Activated CD4-positive, alpha-beta T cell treated with anti-CD3 and anti-CD28 coated beads, Interleukin-2, amount 10 ng/mL, durations not matched to agents 7 days and 5 days (primary cell): ENCODE measurements at regions not wholly inside any gene's neighbourhood (a gene's known extent, or its start where the extent isn't known, plus 50 kb on each side); places are given as distances from the start of the nearest gene placed in this dataset.
"Not testable (repeated sequence)": the region's sequence is repeated elsewhere in the genome, so short reads cannot be mapped to it uniquely, and the experiment has no call there.

Experiments used
- CTCF ChIA-PET: fragments of 350-600 bp; sonication (Branson Sonifier 250); formaldehyde crosslinking; loops from one replicate; lab custom pipeline; 2021; ENCODE audit warnings: antibody characterized with exemption; lab: Charles Lee
- POLR2A ChIA-PET: fragments of 350-600 bp; sonication (Branson Sonifier 250); formaldehyde crosslinking; loops from one replicate; lab custom pipeline; 2021; ENCODE audit warnings: antibody characterized with exemption; lab: Charles Lee
- DNase-seq: peaks from one replicate; pipeline ENCODE4 v3.0.0-alpha.2; 2020
- H3K27ac Mint-ChIP-seq: one replicate; pipeline ENCODE4 v1.8.0; 2021; ENCODE audit warnings: mild to moderate bottlenecking, moderate library complexity, mixed read lengths
- H3K27me3 Mint-ChIP-seq: one replicate; pipeline ENCODE4 v1.8.0; 2021; ENCODE audit warnings: mixed read lengths
- H3K36me3 Mint-ChIP-seq: one replicate; pipeline ENCODE4 v1.8.0; 2021; ENCODE audit warnings: low read depth, mixed read lengths
- H3K4me1 Mint-ChIP-seq: one replicate; pipeline ENCODE4 v1.8.0; 2021; ENCODE audit warnings: mixed read lengths
- H3K4me3 Mint-ChIP-seq: one replicate; pipeline ENCODE4 v1.8.0; 2021; ENCODE audit warnings: mild to moderate bottlenecking, moderate library complexity, mixed read lengths
- H3K9me3 Mint-ChIP-seq: one replicate; pipeline ENCODE4 v1.8.0; 2021; ENCODE audit warnings: mixed read lengths

DNA sequence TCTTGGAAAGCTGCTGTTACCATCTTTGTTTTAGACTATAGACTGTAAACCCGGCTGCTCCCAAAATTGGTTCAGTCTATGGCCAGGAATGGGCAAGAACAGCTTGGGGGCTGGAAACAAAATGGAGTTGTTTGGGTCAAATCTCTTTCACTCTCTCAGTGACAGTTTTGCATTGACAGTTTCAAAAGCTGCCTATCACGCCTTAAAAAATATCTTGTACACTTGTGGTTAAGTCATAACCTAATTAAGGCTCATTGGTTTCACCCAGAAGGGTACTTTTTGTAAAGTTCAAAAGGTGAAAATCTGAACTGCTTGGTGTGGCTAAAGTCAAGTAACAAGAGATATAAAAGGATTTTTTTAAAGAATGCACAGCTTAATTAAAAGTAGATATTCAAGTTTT is 76.1 kb upstream of the PRL start:
- CTCF ChIA-PET = no interaction called here

DNA sequence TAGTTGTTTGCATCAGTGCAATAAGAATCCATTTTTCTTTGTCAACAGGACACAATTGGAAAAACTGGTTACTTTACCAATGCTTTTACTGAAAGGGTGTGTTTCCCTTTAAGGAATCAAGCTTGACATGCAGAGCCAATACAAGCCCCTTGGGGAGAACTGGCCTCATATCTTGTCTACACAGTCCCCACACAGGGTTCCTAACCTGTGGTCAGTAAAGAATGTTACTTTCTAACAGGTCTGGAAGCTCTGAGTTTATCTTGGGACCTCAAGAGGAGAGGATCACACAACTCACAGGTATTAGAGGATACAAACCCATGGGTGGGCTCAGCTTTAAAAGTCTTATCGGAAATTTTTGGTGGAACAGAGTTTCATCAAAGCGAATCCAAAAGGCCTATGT is 78.1 kb upstream of the PRL start:
- H3K9me3 Mint-ChIP-seq, DNase-seq, CTCF ChIA-PET, H3K27me3 Mint-ChIP-seq, H3K4me1 Mint-ChIP-seq, H3K36me3 Mint-ChIP-seq, POLR2A ChIA-PET, H3K27ac Mint-ChIP-seq, H3K4me3 Mint-ChIP-seq: not testable (repeated sequence)

More for the DNA sequence above, 76.1 kb upstream of the PRL start:
- POLR2A ChIA-PET = no interaction called here
- Mint-ChIP-seq H3K4me3 (no peak overlapping the region), H3K4me1 (no peaks in the 10 kb centered on the region), H3K9me3 (peaks cover 6% of the 10 kb centered on the region), H3K36me3 (no peaks in the 10 kb centered on the region), H3K27ac (no peak overlapping the region), H3K27me3 (no peaks in the 10 kb centered on the region)
- DNase-seq = no peak

DNA sequence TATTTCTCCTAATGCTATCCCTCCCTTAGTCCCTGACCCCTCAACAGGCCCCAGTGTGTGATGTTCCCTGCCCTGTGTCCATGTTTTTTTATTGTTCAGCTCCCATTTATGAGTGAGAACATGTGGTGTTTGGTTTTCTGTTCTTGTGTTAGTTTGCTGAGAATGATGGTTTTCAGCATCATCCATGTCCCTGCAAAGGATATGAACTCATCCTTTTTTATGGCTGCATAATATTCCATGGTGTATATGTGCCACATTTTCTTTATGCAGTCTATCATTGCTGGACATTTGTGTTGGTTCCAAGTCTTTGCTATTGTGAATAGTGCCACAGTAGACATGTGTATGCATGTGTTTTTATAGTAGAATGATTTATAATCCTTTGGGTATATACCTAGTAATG is 79.5 kb upstream of the PRL start:
- H3K27ac Mint-ChIP-seq, CTCF ChIA-PET, POLR2A ChIA-PET, H3K27me3 Mint-ChIP-seq, H3K36me3 Mint-ChIP-seq, DNase-seq, H3K4me3 Mint-ChIP-seq, H3K9me3 Mint-ChIP-seq, H3K4me1 Mint-ChIP-seq: not testable (repeated sequence)

DNA sequence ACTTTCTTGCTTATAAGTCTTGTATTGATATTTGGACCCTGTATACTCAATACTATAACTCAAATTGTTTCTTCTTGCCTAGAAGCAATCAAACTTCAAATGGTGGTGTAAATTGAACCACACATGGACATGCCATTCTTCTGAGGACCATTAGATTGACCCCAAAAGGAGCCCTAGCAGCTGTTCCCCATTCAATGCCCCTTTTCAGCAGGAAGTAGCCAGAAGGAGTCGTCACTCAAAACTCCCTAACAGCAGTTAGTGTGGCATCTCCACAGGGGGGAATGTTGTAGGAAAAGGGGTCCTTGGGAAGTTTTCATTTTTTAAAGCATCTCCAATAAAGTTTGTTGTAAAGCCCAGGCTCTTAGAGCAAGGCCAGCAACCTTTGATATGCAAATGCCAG is 81.7 kb upstream of the PRL start:
- DNase-seq, H3K4me1 Mint-ChIP-seq, H3K9me3 Mint-ChIP-seq, H3K27ac Mint-ChIP-seq, H3K27me3 Mint-ChIP-seq, H3K36me3 Mint-ChIP-seq, CTCF ChIA-PET, H3K4me3 Mint-ChIP-seq, POLR2A ChIA-PET: not testable (repeated sequence)

DNA sequence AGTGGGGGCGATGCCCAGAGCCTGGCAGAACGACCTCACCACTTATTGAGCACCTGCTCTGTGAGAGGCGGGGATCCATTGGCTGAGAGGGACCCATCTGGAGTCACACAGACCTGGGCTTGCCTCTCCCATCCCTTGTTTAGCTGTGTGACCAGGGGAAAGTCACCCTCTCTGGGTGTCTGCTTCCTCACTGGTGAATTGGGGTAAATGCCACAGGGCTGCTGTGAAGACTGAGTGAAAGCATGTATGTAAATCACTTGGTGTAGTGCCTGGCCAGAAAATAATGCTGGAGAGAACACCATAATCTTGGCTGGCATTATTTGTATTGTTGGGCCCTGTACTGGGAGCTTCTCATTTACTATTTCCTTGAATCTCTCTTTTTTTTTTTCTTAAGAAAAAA is 83.4 kb upstream of the PRL start:
- DNase-seq = no peak
- Mint-ChIP-seq H3K36me3 (no peaks in the 10 kb centered on the region), H3K4me3 (no peak overlapping the region), H3K9me3 (peaks cover 6% of the 10 kb centered on the region), H3K4me1 (no peaks in the 10 kb centered on the region), H3K27me3 (no peaks in the 10 kb centered on the region), H3K27ac (no peak overlapping the region)
- POLR2A ChIA-PET = no interaction called here
- CTCF ChIA-PET = no interaction called here

DNA sequence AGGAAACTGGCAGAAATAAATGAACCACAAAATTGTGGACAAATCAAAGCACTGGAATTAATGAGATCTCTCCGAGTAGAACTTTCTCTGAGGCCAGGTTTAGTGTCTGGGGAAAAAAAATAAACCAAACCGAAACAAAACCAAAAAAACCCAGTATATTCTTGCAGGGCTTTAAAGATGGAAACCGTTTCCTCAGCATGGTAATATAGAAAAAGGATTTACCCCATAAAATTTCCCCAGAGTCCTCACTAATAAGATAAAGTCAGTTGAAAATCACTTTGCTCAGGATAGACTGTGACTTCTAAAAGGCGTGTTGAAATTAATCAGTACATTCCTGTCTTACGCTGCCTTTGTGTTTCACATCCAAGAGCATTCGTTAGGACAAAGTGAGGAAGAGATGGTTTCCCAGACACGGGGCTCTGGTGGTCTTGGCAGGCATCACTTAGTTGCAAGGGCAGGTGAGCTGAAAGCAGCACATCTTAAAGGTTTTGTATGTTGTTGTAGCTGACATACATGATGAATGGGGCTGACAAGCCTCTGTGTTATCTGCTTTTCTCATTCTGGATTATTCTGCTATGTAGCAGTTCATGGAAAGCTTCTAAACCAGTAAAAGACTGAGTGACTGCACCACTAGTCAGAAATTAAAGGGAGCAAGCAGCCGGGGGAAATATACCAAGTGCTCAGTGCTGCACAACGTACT is 85.2 kb upstream of the PRL start:
- Mint-ChIP-seq H3K27ac (no peak overlapping the region), H3K4me1 (no peaks in the 10 kb centered on the region), H3K27me3 (no peaks in the 10 kb centered on the region), H3K9me3 (peaks cover 6% of the 10 kb centered on the region), H3K36me3 (no peaks in the 10 kb centered on the region), H3K4me3 (no peak overlapping the region)
- POLR2A ChIA-PET = no interaction called here
- DNase-seq = no peak
- CTCF ChIA-PET = no interaction called here

DNA sequence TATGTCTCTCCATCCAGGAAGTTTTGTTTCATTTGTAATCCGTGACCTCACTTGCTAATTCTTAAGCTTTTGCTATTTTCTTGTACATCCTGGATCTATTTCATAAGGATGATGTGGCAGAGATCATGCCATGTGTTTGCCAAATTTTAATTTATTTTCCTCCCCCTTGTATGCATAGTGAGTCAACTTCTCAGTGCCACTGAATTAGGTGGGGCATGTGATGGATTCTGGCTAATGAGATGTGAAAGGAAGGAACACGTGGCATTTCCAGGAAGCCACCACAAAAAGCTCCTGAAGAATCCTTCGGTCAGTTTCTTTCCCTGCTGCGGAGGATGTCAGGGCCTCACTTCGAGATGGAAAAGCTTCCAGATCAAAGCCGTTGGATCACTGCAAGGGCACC is 86.2 kb upstream of the PRL start:
- ChIA-PET CTCF (interaction anchor here (0.5 kb wide), 1 partner anchor 1164 kb away, joined by 3 read pairs; no protein-coding TSS in a partner anchor), POLR2A (no interaction called here)
- Mint-ChIP-seq H3K9me3 (no peaks in the 10 kb centered on the region), H3K27ac (no peak overlapping the region), H3K4me3 (no peak overlapping the region), H3K4me1 (no peaks in the 10 kb centered on the region), H3K36me3 (no peaks in the 10 kb centered on the region), H3K27me3 (no peaks in the 10 kb centered on the region)
- no peak for DNase-seq

DNA sequence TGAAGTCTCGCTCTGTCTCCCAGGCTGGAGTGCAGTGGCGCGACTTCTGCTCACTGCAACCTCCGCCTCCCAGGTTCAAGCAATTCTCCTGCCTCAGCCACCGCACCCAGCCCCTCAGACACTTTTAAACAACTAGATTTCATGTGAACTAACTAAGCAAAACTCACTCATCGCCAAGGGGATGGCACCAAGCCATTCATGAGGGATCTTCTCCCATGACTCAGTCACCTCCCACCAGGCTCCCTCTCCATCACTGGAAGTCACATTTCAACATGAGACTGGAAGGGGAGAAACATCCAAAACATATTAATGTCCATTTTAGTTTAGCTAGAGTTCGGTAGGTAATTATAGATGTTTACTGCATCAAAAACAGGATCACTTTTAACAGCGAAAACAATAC is 95.9 kb upstream of the PRL start:
- Mint-ChIP-seq H3K4me3 (no peak overlapping the region), H3K27me3 (no peaks in the 10 kb centered on the region), H3K36me3 (no peaks in the 10 kb centered on the region), H3K9me3 (peaks cover 4% of the 10 kb centered on the region), H3K4me1 (no peaks in the 10 kb centered on the region), H3K27ac (no peak overlapping the region)
- ChIA-PET CTCF (no interaction called here), POLR2A (no interaction called here)
- DNase-seq = no peak

DNA sequence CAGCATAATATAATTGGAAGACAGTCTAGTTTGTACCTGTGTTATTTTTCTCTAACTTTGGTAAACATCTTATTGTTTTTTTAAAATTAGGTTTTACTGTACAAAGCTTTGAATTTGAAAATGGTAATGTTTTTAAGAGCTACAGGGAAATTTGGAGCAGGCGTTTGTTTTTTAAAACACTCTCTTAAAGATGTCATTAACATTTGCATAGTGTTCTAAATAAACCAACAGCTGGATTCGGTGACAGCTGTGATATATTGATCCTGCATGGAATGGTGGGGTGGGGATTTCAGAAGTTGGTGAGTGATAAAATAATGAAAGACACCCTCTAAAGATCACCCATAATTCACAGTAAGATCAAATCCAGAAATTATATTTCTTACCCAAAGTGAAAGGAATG is 97.9 kb upstream of the PRL start:
- H3K9me3 Mint-ChIP-seq = peaks cover 2% of the 10 kb centered on the region
- ChIA-PET CTCF (no interaction called here), POLR2A (no interaction called here)
- no peaks in the 10 kb centered on the region for H3K4me1 Mint-ChIP-seq
- no peaks in the 10 kb centered on the region for H3K27me3 Mint-ChIP-seq
- no peak overlapping the region for H3K4me3 Mint-ChIP-seq
- no peak for DNase-seq
- H3K27ac Mint-ChIP-seq = no peak overlapping the region
- H3K36me3 Mint-ChIP-seq = no peaks in the 10 kb centered on the region

DNA sequence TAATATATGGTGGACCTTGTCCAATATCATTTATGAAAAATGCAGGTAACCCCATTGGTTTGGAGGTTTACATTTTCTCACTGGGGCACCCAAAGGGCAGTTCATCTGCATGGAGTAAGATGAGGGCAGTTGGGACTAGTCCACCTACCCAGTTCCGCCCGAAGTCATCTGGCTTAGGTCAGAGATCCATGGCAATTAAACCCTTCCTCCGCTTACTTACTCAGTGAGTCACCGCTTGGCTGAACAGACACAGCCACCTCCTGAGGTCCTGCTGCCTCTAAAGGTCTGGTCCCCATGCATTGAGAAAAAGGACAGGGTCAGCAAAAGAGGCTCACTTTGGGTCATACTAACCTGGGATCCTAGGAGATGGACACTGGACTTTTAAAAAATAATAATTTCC is 102.9 kb upstream of the PRL start:
- Mint-ChIP-seq H3K36me3 (no peaks in the 10 kb centered on the region), H3K9me3 (no peaks in the 10 kb centered on the region), H3K4me3 (no peak overlapping the region), H3K27me3 (no peaks in the 10 kb centered on the region), H3K27ac (no peak overlapping the region), H3K4me1 (no peaks in the 10 kb centered on the region)
- ChIA-PET POLR2A (no interaction called here), CTCF (interaction anchor here (0.6 kb wide), 1 partner anchor 894 kb away, joined by 3 read pairs; no protein-coding TSS in a partner anchor)
- DNase-seq = no peak

DNA sequence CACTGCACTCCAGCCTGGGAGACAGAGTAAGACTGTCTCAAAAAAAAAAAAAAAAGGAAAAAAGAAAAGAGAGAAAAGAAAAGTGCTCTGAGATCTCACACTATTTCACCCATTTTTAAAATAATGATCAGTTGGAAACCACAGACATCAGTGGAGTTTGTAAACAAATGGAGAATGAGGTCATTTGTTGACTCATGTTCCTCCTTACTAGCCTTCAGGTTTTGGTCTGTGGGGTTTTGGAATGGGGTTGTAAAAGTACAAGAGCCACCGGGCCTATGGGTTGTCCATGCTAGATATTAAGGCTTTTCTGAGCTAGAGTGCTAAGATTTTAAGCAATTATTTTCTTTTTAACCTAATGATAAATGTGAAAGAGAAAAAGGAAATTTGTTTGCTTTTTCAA is 104.4 kb upstream of the PRL start:
- CTCF ChIA-PET = no interaction called here
- DNase-seq = no peak
- POLR2A ChIA-PET = no interaction called here
- H3K4me1 Mint-ChIP-seq = no peaks in the 10 kb centered on the region
- H3K27me3 Mint-ChIP-seq = no peaks in the 10 kb centered on the region
- no peaks in the 10 kb centered on the region for H3K9me3 Mint-ChIP-seq
- H3K27ac Mint-ChIP-seq = no peak overlapping the region
- no peaks in the 10 kb centered on the region for H3K36me3 Mint-ChIP-seq
- no peak overlapping the region for H3K4me3 Mint-ChIP-seq

DNA sequence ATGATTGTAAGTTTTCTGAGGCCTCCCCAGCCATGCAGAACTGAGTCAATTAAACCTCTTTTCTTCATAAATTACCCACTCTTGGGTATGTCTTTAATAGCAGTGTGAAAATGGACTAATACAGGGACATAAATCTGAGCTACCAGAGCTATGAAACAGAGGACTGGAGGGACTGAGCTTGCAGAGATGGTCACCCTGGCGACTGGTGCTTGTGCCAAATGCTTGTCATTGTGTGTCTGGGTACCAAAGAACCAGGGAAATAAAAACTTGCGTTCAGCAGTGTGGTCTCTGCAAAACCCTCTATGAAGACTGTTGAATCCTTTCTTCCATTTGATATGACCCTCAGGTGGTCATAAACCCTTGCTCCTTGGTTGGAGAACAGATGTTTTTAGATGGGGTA is 105.1 kb upstream of the PRL start:
- POLR2A ChIA-PET = no interaction called here
- Mint-ChIP-seq H3K9me3 (no peaks in the 10 kb centered on the region), H3K27ac (no peak overlapping the region), H3K4me1 (no peaks in the 10 kb centered on the region), H3K27me3 (no peaks in the 10 kb centered on the region), H3K36me3 (no peaks in the 10 kb centered on the region), H3K4me3 (no peak overlapping the region)
- no peak for DNase-seq
- CTCF ChIA-PET = no interaction called here

DNA sequence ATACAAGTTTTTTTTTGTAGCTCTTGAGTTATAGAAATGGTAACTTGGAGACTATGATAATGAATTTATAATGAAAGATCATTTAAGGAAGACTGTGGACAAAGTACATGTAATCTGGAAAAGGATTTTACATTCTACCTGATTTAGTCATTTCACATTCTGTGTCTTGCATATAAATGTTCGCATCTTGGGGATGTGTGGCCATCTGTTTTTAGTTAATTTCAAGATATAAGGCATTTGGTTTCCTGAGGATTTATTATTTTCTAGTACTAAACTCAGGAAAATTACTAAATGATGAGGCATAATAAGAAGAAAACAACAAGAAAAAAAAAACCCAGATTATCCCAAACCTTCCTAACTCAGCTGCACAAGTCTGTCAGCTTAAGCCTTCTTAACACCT is 112.7 kb upstream of the PRL start:
- POLR2A ChIA-PET = no interaction called here
- CTCF ChIA-PET = no interaction called here
- Mint-ChIP-seq H3K27me3 (no peaks in the 10 kb centered on the region), H3K27ac (no peak overlapping the region), H3K36me3 (no peaks in the 10 kb centered on the region), H3K4me1 (no peaks in the 10 kb centered on the region), H3K9me3 (no peaks in the 10 kb centered on the region), H3K4me3 (no peak overlapping the region)
- DNase-seq = no peak

DNA sequence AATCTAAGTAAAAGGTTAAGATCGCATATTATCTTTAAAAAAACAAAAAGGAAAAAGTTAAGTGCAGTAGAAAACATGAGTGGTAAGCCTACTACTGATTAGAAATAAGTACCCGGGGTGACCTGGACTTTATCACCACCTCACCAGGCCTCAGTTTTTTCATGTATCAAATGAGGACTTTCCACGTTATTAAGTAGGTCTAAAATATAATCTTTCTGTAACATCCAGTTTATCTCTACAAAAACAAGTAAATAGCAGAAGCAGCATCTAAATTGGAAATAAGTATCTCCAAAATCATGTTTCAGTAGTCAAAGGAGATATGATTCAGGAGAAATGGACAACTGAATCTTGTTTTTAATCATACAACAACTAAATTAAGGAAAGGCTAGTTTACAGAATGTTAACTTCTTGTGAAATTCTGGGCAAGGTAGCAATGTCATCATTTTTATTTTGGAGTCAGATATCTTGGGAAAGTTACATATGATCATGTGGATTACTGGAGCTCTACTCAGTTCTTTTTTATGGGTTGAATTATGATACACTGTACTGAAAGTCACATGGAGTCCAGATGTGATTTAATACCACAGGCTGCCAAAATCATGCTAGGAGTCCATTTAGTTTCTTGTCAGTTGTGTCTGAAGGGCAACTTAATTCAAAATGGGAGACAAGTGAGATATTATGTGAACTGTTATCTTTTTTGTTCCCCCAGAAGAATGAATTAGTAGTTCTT is 114.7 kb upstream of the PRL start:
- no peak overlapping the region for H3K27ac Mint-ChIP-seq
- no peaks in the 10 kb centered on the region for H3K4me1 Mint-ChIP-seq
- no peak for DNase-seq
- H3K27me3 Mint-ChIP-seq = no peaks in the 10 kb centered on the region
- H3K9me3 Mint-ChIP-seq = no peaks in the 10 kb centered on the region
- no peaks in the 10 kb centered on the region for H3K36me3 Mint-ChIP-seq
- CTCF ChIA-PET = no interaction called here
- POLR2A ChIA-PET = no interaction called here
- H3K4me3 Mint-ChIP-seq = no peak overlapping the region
